Osteocyte (in vitro differentiated cells): ENCODE measurements at regions not wholly inside any gene's neighbourhood (a gene's known extent, or its start where the extent isn't known, plus 50 kb on each side); places are given as distances from the start of the nearest gene placed in this dataset.

Experiments
- DNase-seq: peaks from one replicate; pipeline ENCODE4 v3.0.0; 2021; ENCODE audit warnings: mixed read lengths; ENCODE audit not compliant: unreplicated experiment; ENCODE audit errors: extremely low spot score
- H3K27ac Mint-ChIP-seq: one replicate; pipeline ENCODE4 v1.8.0; 2021; ENCODE audit warnings: mild to moderate bottlenecking, mixed read lengths; ENCODE audit not compliant: unreplicated experiment
- H3K27me3 Mint-ChIP-seq: one replicate; pipeline ENCODE4 v1.8.0; 2021; ENCODE audit warnings: mixed read lengths; ENCODE audit not compliant: unreplicated experiment
- H3K36me3 Mint-ChIP-seq: one replicate; pipeline ENCODE4 v1.8.0; 2021; ENCODE audit warnings: mixed read lengths; ENCODE audit not compliant: unreplicated experiment
- H3K4me1 Mint-ChIP-seq: one replicate; pipeline ENCODE4 v1.8.0; 2021; ENCODE audit warnings: mixed read lengths; ENCODE audit not compliant: unreplicated experiment
- H3K4me3 Mint-ChIP-seq: one replicate; pipeline ENCODE4 v1.8.0; 2021; ENCODE audit warnings: mild to moderate bottlenecking, moderate library complexity, mixed read lengths; ENCODE audit not compliant: unreplicated experiment
- H3K9me3 Mint-ChIP-seq: one replicate; pipeline ENCODE4 v1.8.0; 2021; ENCODE audit warnings: mixed read lengths; ENCODE audit not compliant: unreplicated experiment
- CTCF ChIP-seq: fragments of 200-600 bp; sonication (generic); IDR thresholded peaks from 2 replicates; pipeline ENCODE4 v1.5.0; 2021; ENCODE audit warnings: antibody characterized with exemption, mild to moderate bottlenecking, moderate library complexity

GRCh38 chr4:152114562-152114961 is 353.8 kb upstream of the GATB start:
- H3K27me3 Mint-ChIP-seq = peaks cover 21% of the 10 kb centered on the region
- H3K9me3 Mint-ChIP-seq = no peaks in the 10 kb centered on the region
- no peak overlapping the region for H3K27ac Mint-ChIP-seq
- H3K4me1 Mint-ChIP-seq = peaks cover 4% of the 10 kb centered on the region
- no peak overlapping the region for H3K4me3 Mint-ChIP-seq
- TF ChIP-seq CTCF = no peak
- no peaks in the 10 kb centered on the region for H3K36me3 Mint-ChIP-seq
- no peak for DNase-seq

- H3K36me3 Mint-ChIP-seq = no peaks in the 10 kb centered on the region
- no peaks in the 10 kb centered on the region for H3K9me3 Mint-ChIP-seq
- peaks cover 20% of the 10 kb centered on the region for H3K27me3 Mint-ChIP-seq
- TF ChIP-seq CTCF = no peak
- no peak overlapping the region for H3K27ac Mint-ChIP-seq
- no peak overlapping the region for H3K4me3 Mint-ChIP-seq
- peaks cover 10% of the 10 kb centered on the region for H3K4me1 Mint-ChIP-seq
- no peak for DNase-seq
These were observed 352.1 kb upstream of the GATB start for GRCh38 chr4:152112887-152113286.

GRCh38 chr4:152112190-152112589 is 351.4 kb upstream of the GATB start:
- DNase-seq = no peak
- no peak overlapping the region for H3K27ac Mint-ChIP-seq
- TF ChIP-seq CTCF = no peak
- H3K36me3 Mint-ChIP-seq = no peaks in the 10 kb centered on the region
- H3K4me3 Mint-ChIP-seq = no peak overlapping the region
- peaks cover 13% of the 10 kb centered on the region for H3K27me3 Mint-ChIP-seq
- H3K9me3 Mint-ChIP-seq = no peaks in the 10 kb centered on the region
- peaks cover 10% of the 10 kb centered on the region for H3K4me1 Mint-ChIP-seq

- H3K27me3 Mint-ChIP-seq = no peaks in the 10 kb centered on the region
These were observed 350.0 kb upstream of the GATB start for GRCh38 chr4:152110780-152111179.

More at GRCh38 chr4:152110780-152111179, 350.0 kb upstream of the GATB start:
- H3K4me1 Mint-ChIP-seq = peaks cover 22% of the 10 kb centered on the region
- H3K36me3 Mint-ChIP-seq = no peaks in the 10 kb centered on the region
- H3K9me3 Mint-ChIP-seq = no peaks in the 10 kb centered on the region
- no peak for TF ChIP-seq CTCF
- H3K27ac Mint-ChIP-seq = no peak overlapping the region
- H3K4me3 Mint-ChIP-seq = no peak overlapping the region
- no peak for DNase-seq
